ENCODE measurements at regions not wholly inside any gene's neighbourhood (a gene's known extent, or its start where the extent isn't known, plus 50 kb on each side); places are given as distances from the start of the nearest gene placed in this dataset.
A peak's percentile ranks its signal among the peaks of the same experiment; 100 is the strongest.

DNA sequence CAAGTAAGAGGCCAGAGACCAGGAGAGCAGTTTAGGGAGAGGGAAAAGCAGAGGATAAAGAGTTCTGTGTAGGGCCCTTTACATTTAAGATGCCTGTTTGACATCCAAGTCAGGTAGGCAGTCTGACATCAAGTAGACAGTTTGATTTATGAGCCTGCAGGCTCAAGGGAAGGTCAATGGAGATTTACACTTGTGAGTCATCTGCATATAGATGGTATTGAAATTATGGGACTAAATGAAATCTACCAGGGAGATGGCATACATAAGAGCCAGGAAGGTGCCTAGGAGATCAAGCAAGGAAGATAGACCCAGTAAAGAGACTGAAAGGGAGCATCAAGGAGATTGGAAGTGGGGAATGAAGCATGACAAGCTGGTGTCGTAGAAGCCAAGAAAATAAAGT, 212.4 kb upstream of the PKDCC start:
- H3K4me1 ChIP-seq (ENCODE audit: control insufficient read depth, extremely low read depth, insufficient read depth, low read length): no peaks in the 10 kb centered on the region
- H4K20me1 ChIP-seq (ENCODE audit: control insufficient read depth, extremely low read depth, insufficient read depth, low read length): no peaks in the 10 kb centered on the region
- no peak overlapping the region for H3K4me2 ChIP-seq (ENCODE audit: extremely low read depth, insufficient read depth, low read length)
- no peak for DNase-seq (ENCODE audit: low read depth in 2 of 2)
- H3K27ac ChIP-seq (ENCODE audit: insufficient read depth, low read length): no peak overlapping the region
- H3K9ac ChIP-seq (ENCODE audit: insufficient read depth, low read length): no peak overlapping the region
- H2AFZ ChIP-seq (ENCODE audit: low read length): no peak overlapping the region
- no peak overlapping the region for H3K4me3 ChIP-seq (replicated peaks in 1 of 4; ENCODE audit: control extremely low read depth in 1 of 4, insufficient read depth in 1 of 4, low read depth in 3 of 4, low read length in 4 of 4)
- peaks cover 8% of the 10 kb centered on the region for H3K27me3 ChIP-seq (ENCODE audit: control insufficient read depth, insufficient read depth, low read length)
- H3K36me3 ChIP-seq (ENCODE audit: control insufficient read depth, insufficient read depth, low read length): no peaks in the 10 kb centered on the region
- TF ChIP-seq, protein P1, sequence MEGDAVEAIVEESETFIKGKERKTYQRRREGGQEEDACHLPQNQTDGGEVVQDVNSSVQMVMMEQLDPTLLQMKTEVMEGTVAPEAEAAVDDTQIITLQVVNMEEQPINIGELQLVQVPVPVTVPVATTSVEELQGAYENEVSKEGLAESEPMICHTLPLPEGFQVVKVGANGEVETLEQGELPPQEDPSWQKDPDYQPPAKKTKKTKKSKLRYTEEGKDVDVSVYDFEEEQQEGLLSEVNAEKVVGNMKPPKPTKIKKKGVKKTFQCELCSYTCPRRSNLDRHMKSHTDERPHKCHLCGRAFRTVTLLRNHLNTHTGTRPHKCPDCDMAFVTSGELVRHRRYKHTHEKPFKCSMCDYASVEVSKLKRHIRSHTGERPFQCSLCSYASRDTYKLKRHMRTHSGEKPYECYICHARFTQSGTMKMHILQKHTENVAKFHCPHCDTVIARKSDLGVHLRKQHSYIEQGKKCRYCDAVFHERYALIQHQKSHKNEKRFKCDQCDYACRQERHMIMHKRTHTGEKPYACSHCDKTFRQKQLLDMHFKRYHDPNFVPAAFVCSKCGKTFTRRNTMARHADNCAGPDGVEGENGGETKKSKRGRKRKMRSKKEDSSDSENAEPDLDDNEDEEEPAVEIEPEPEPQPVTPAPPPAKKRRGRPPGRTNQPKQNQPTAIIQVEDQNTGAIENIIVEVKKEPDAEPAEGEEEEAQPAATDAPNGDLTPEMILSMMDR (conservative IDR thresholded peaks at IDR 0.05 in 1 of 2, IDR thresholded peaks at IDR 0.05 in 1 of 2; ENCODE audit: low read depth in 1 of 2, low read length in 2 of 2): no peak
- TF ChIP-seq EZH2 (IDR thresholded peaks at IDR 0.05; ENCODE audit: low read length, missing control alignments): no peak
- H3K9me3 ChIP-seq (ENCODE audit: control insufficient read depth, insufficient read depth, low read depth, low read length): no peaks in the 10 kb centered on the region
- H3K79me2 ChIP-seq (ENCODE audit: control insufficient read depth, insufficient read depth, low read length): no peaks in the 10 kb centered on the region

GRCh38 chr2:41836948-41837347, 210.9 kb upstream of the PKDCC start:
- Histone ChIP-seq H2AFZ (ENCODE audit: low read length) (no peak overlapping the region), H3K36me3 (ENCODE audit: control insufficient read depth, insufficient read depth, low read length) (no peaks in the 10 kb centered on the region), H3K9me3 (ENCODE audit: control insufficient read depth, insufficient read depth, low read depth, low read length) (no peaks in the 10 kb centered on the region), H3K4me2 (ENCODE audit: extremely low read depth, insufficient read depth, low read length) (no peak overlapping the region), H3K9ac (ENCODE audit: insufficient read depth, low read length) (no peak overlapping the region), H3K4me1 (ENCODE audit: control insufficient read depth, extremely low read depth, insufficient read depth, low read length) (no peaks in the 10 kb centered on the region), H3K4me3 (replicated peaks in 1 of 4; ENCODE audit: control extremely low read depth in 1 of 4, insufficient read depth in 1 of 4, low read depth in 3 of 4, low read length in 4 of 4) (no peak overlapping the region), H3K79me2 (ENCODE audit: control insufficient read depth, insufficient read depth, low read length) (no peaks in the 10 kb centered on the region), H4K20me1 (ENCODE audit: control insufficient read depth, extremely low read depth, insufficient read depth, low read length) (no peaks in the 10 kb centered on the region), H3K27me3 (ENCODE audit: control insufficient read depth, insufficient read depth, low read length) (peaks cover 8% of the 10 kb centered on the region), H3K27ac (ENCODE audit: insufficient read depth, low read length) (no peak overlapping the region)
- TF ChIP-seq, protein P1 (conservative IDR thresholded peaks at IDR 0.05 in 1 of 2, IDR thresholded peaks at IDR 0.05 in 1 of 2; ENCODE audit: low read depth in 1 of 2, low read length in 2 of 2): no peak
- TF ChIP-seq EZH2 (IDR thresholded peaks at IDR 0.05; ENCODE audit: low read length, missing control alignments): no peak
- peak; percentile 36 to 70 for DNase-seq (ENCODE audit: low read depth in 2 of 2)

GRCh38 chr2:41837610-41838009, 210.2 kb upstream of the PKDCC start:
- Histone ChIP-seq H3K9ac (ENCODE audit: insufficient read depth, low read length) (no peak overlapping the region), H3K36me3 (ENCODE audit: control insufficient read depth, insufficient read depth, low read length) (no peaks in the 10 kb centered on the region), H3K27me3 (ENCODE audit: control insufficient read depth, insufficient read depth, low read length) (peaks cover 2% of the 10 kb centered on the region), H3K4me3 (replicated peaks in 1 of 4; ENCODE audit: control extremely low read depth in 1 of 4, insufficient read depth in 1 of 4, low read depth in 3 of 4, low read length in 4 of 4) (no peak overlapping the region), H2AFZ (ENCODE audit: low read length) (no peak overlapping the region), H3K4me2 (ENCODE audit: extremely low read depth, insufficient read depth, low read length) (no peak overlapping the region), H3K4me1 (ENCODE audit: control insufficient read depth, extremely low read depth, insufficient read depth, low read length) (no peaks in the 10 kb centered on the region), H4K20me1 (ENCODE audit: control insufficient read depth, extremely low read depth, insufficient read depth, low read length) (no peaks in the 10 kb centered on the region), H3K9me3 (ENCODE audit: control insufficient read depth, insufficient read depth, low read depth, low read length) (no peaks in the 10 kb centered on the region), H3K79me2 (ENCODE audit: control insufficient read depth, insufficient read depth, low read length) (no peaks in the 10 kb centered on the region), H3K27ac (ENCODE audit: insufficient read depth, low read length) (no peak overlapping the region)
- no peak for TF ChIP-seq EZH2 (IDR thresholded peaks at IDR 0.05; ENCODE audit: low read length, missing control alignments)
- TF ChIP-seq, protein P1 (conservative IDR thresholded peaks at IDR 0.05 in 1 of 2, IDR thresholded peaks at IDR 0.05 in 1 of 2; ENCODE audit: low read depth in 1 of 2, low read length in 2 of 2): no peak
- no peak for DNase-seq (ENCODE audit: low read depth in 2 of 2)

Data from fibroblast of lung (primary cell).